ENCODE measurements at regions not wholly inside any gene's neighbourhood (a gene's known extent, or its start where the extent isn't known, plus 50 kb on each side); places are given as distances from the start of the nearest gene placed in this dataset.

- TF ChIP-seq MAX (CRISPR knock-in tag; IDR thresholded peaks at IDR 0.05) (no peak), MLX (CRISPR knock-in tag; IDR thresholded peaks at IDR 0.05) (no peak), ZNF425 (CRISPR knock-in tag; conservative IDR thresholded peaks at IDR 0.05) (no peak)
Measured at GRCh38 chr6:85261271-85261670, 188.6 kb upstream of the NT5E start (continued).

GRCh38 chr6:85255661-85256060, 194.2 kb upstream of the NT5E start:
- no peak for ATAC-seq
- no peak for DNase-seq (ENCODE audit: low spot score)
- H3K4me1 Mint-ChIP-seq = peaks cover 12% of the 10 kb centered on the region
- TF ChIP-seq ZNF423 (CRISPR knock-in tag; IDR thresholded peaks at IDR 0.05) = no peak
- no peak for TF ChIP-seq CDX4 (CRISPR knock-in tag; IDR thresholded peaks at IDR 0.05; ENCODE audit: borderline replicate concordance)
- TF ChIP-seq NR1H2 (CRISPR knock-in tag; IDR thresholded peaks at IDR 0.05) = no peak
- no peak for TF ChIP-seq ATF2 (CRISPR knock-in tag; IDR thresholded peaks at IDR 0.05; ENCODE audit: borderline replicate concordance, low read depth)
- TF ChIP-seq ESRRA (CRISPR knock-in tag; IDR thresholded peaks at IDR 0.05; ENCODE audit: borderline replicate concordance) = no peak
- TF ChIP-seq CREB1 (CRISPR knock-in tag; IDR thresholded peaks at IDR 0.05) = no peak
- no peak for TF ChIP-seq ZNF396 (CRISPR knock-in tag; IDR thresholded peaks at IDR 0.05; ENCODE audit: borderline replicate concordance)
- TF ChIP-seq AFF4 (CRISPR knock-in tag; IDR thresholded peaks at IDR 0.05; ENCODE audit: borderline replicate concordance) = no peak
- TF ChIP-seq AR (CRISPR knock-in tag; IDR thresholded peaks at IDR 0.05) = no peak
- no peak for TF ChIP-seq ZNF532 (CRISPR knock-in tag; IDR thresholded peaks at IDR 0.05; ENCODE audit: borderline replicate concordance)
- peaks cover 9% of the 10 kb centered on the region for H3K36me3 Mint-ChIP-seq
- no peak overlapping the region for H3K4me3 Mint-ChIP-seq
- H3K27ac Mint-ChIP-seq = no peak overlapping the region
- no peaks in the 10 kb centered on the region for H3K27me3 Mint-ChIP-seq (ENCODE audit: low read depth)
- ChIA-PET POLR2A (no interaction called here), CTCF (no interaction called here)
- peaks cover 10% of the 10 kb centered on the region for H3K9me3 Mint-ChIP-seq

Measured in WTC11 (cell line).